K562 (cell line): ENCODE measurements at regions not wholly inside any gene's neighbourhood (a gene's known extent, or its start where the extent isn't known, plus 50 kb on each side); places are given as distances from the start of the nearest gene placed in this dataset.

Source experiments
- BCOR ChIP-seq: fragments of 450-650 bp; IDR thresholded peaks from 2 replicates; pipeline ENCODE4 v1.6.1; 2016
- KLF10 ChIP-seq: fragments of 250-450 bp; sonication (Bioruptor Pico); IDR thresholded peaks from 2 replicates; pipeline ENCODE4 v1.6.1; 2021; ENCODE audit warnings: matching md5 sums
- MYC ChIP-seq, 2 experiments: fragments of 250-450 bp in 1 of 2; sonication (Bioruptor Pico) in 1 of 2; IDR thresholded peaks; 2 replicates each; pipeline versions ENCODE4 v1.5.1 to v1.6.1; 2012 to 2021; ENCODE audit warnings: low read depth in 2 of 2, borderline replicate concordance in 1 of 2, improper control_type of control experiment in 1 of 2, low read length in 1 of 2, mild to moderate bottlenecking in 1 of 2, moderate library complexity in 1 of 2
- SNIP1 ChIP-seq: fragments of 450-650 bp; IDR thresholded peaks from 2 replicates; pipeline ENCODE4 v1.7.1; 2017; ENCODE audit warnings: low read depth, mild to moderate bottlenecking
- ZKSCAN3 ChIP-seq: fragments of 250-450 bp; sonication (Bioruptor Pico); IDR thresholded peaks from 2 replicates; pipeline ENCODE4 v1.4.0; 2020
- ZNF165 ChIP-seq: fragments of 250-450 bp; sonication (Bioruptor Pico); IDR thresholded peaks from 2 replicates; pipeline ENCODE4 v1.4.0; 2020; ENCODE audit warnings: borderline replicate concordance
- ZNF239 ChIP-seq: fragments of 250-450 bp; sonication (Bioruptor Pico); IDR thresholded peaks from 2 replicates; pipeline ENCODE4 v1.4.0; 2020; ENCODE audit warnings: mild to moderate bottlenecking
- ZNF354B ChIP-seq: fragments of 250-450 bp; sonication (Bioruptor Pico); IDR thresholded peaks from 2 replicates; pipeline ENCODE4 v1.4.0; 2020
- ZNF589 ChIP-seq: fragments of 200-800 bp; sonication (Bioruptor generic); IDR thresholded peaks from 2 replicates; pipeline ENCODE4 v1.6.1; 2016; ENCODE audit warnings: low read depth, missing genetic modification characterization, missing compliant biosample characterization
- ZNF766 ChIP-seq: fragments of 200-800 bp; sonication (Bioruptor generic); conservative IDR thresholded peaks from 2 replicates; pipeline ENCODE4 v1.6.1; 2016; ENCODE audit warnings: missing genetic modification characterization, missing compliant biosample characterization
- ZNF79 ChIP-seq: fragments of 250-450 bp; sonication (Bioruptor Pico); IDR thresholded peaks from 2 replicates; pipeline ENCODE4 v1.4.0; 2020; ENCODE audit warnings: low read depth, mild to moderate bottlenecking, moderate library complexity
- TF ChIP-seq, protein P1 (sequence below), 3 experiments: fragments of 200-800 bp in 1 of 3; fragments of 250-450 bp in 1 of 3; fragments of 450-650 bp in 1 of 3; sonication (Bioruptor Pico) in 1 of 3; sonication (Bioruptor generic) in 1 of 3; formaldehyde crosslinking in 1 of 3; IDR thresholded peaks; 2 replicates each; pipeline versions ENCODE4 v1.6.1 to v1.8.0; 2016 to 2022; ENCODE audit warnings: mild to moderate bottlenecking in 2 of 3, missing genetic modification characterization in 2 of 3, missing compliant biosample characterization in 1 of 3, moderate library complexity in 1 of 3
- TF ChIP-seq, protein P2 (sequence below): fragments of 200-800 bp; sonication (Bioruptor generic); IDR thresholded peaks from 2 replicates; pipeline ENCODE4 v1.6.1; 2017; ENCODE audit warnings: missing genetic modification characterization, missing compliant biosample characterization
- TF ChIP-seq, protein P3 (sequence below): fragments of 450-650 bp; formaldehyde crosslinking; conservative IDR thresholded peaks from 2 replicates; pipeline ENCODE4 v1.4.0; 2022; ENCODE audit warnings: mild to moderate bottlenecking, missing genetic modification characterization
- TF ChIP-seq, protein P4 (sequence below): sonication (generic); formaldehyde crosslinking; IDR thresholded peaks from 2 replicates; pipeline ENCODE4 v1.8.1; 2023; ENCODE audit warnings: mild to moderate bottlenecking, missing genetic modification reagents

DNA sequence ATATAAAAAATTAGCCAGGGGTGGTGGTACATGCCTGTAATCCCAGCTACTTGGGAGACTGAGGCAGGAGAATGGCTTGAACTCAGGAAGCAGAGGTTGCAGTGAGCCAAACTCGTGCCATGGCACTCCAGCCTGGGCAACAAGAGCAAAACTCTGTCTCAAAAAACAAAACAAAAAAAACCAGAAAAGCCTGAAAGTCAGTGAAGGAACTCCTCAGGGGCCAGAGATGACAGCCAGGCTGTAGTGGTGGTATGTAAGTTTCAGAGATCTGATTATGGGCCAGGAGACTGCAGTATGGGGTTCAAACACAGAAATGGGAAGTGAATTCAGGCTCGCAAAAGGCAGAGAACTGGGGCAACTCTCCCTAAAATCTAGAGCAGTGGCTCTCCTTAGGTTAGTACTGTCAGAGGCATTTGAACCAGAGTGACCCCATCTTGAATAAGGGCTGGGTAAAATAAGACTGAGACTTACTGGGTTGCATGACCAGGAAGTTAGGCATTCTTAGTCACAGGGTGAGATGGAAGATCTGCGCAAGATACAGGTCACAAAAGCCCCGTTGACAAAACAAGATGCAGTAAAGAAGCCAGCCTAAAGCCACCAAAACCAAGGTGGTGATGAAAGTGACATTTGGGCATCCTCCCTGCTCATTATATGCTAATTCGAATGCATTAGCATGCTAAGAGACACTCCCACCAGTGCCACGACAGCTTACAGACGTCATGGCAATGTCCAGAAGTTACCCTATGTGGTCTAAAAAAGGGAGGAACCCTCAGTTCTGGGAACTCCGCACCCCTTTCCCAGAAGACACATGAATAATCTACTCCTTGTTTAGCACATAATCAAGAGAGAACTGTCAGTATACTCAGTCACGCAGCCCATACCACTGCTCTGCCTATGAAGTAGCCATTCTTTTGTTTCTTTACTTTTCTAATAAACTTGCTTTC, 120.2 kb upstream of the XYLT1 start (continued):
- TF ChIP-seq, protein P1, sequence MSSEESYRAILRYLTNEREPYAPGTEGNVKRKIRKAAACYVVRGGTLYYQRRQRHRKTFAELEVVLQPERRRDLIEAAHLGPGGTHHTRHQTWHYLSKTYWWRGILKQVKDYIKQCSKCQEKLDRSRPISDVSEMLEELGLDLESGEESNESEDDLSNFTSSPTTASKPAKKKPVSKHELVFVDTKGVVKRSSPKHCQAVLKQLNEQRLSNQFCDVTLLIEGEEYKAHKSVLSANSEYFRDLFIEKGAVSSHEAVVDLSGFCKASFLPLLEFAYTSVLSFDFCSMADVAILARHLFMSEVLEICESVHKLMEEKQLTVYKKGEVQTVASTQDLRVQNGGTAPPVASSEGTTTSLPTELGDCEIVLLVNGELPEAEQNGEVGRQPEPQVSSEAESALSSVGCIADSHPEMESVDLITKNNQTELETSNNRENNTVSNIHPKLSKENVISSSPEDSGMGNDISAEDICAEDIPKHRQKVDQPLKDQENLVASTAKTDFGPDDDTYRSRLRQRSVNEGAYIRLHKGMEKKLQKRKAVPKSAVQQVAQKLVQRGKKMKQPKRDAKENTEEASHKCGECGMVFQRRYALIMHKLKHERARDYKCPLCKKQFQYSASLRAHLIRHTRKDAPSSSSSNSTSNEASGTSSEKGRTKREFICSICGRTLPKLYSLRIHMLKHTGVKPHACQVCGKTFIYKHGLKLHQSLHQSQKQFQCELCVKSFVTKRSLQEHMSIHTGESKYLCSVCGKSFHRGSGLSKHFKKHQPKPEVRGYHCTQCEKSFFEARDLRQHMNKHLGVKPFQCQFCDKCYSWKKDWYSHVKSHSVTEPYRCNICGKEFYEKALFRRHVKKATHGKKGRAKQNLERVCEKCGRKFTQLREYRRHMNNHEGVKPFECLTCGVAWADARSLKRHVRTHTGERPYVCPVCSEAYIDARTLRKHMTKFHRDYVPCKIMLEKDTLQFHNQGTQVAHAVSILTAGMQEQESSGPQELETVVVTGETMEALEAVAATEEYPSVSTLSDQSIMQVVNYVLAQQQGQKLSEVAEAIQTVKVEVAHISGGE (CRISPR knock-in tag; IDR thresholded peaks at IDR 0.05), result peak in 1 of 3 experiments; percentile 54; a peak in 1 of 6 replicates
- TF ChIP-seq MYC (IDR thresholded peaks at IDR 0.05; ENCODE audit: low read depth, low read length) (no peak), MYC (CRISPR knock-in tag; IDR thresholded peaks at IDR 0.05; ENCODE audit: borderline replicate concordance, low read depth) (peak; percentile 89; the same call in 1 of the 2 replicates), SNIP1 (no peak), ZNF79 (CRISPR knock-in tag) (peak; percentile 95), ZNF589 (CRISPR knock-in tag) (peak; percentile 99), ZKSCAN3 (peak; percentile 60; the same call in 1 of the 2 replicates), BCOR (no peak), ZNF354B (peak; percentile 86), ZNF239 (CRISPR knock-in tag) (peak; percentile 92), ZNF766 (peak; percentile 96), KLF10 (CRISPR knock-in tag) (0 out of 2 replicates have a peak, but pooled peaks have one; percentile 71), ZNF165 (CRISPR knock-in tag) (peak; percentile 96)
- TF ChIP-seq, protein P2, sequence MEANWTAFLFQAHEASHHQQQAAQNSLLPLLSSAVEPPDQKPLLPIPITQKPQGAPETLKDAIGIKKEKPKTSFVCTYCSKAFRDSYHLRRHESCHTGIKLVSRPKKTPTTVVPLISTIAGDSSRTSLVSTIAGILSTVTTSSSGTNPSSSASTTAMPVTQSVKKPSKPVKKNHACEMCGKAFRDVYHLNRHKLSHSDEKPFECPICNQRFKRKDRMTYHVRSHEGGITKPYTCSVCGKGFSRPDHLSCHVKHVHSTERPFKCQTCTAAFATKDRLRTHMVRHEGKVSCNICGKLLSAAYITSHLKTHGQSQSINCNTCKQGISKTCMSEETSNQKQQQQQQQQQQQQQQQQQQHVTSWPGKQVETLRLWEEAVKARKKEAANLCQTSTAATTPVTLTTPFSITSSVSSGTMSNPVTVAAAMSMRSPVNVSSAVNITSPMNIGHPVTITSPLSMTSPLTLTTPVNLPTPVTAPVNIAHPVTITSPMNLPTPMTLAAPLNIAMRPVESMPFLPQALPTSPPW (CRISPR knock-in tag), result peak; percentile 26; the same call in 1 of the 2 replicates
- TF ChIP-seq, protein P3, sequence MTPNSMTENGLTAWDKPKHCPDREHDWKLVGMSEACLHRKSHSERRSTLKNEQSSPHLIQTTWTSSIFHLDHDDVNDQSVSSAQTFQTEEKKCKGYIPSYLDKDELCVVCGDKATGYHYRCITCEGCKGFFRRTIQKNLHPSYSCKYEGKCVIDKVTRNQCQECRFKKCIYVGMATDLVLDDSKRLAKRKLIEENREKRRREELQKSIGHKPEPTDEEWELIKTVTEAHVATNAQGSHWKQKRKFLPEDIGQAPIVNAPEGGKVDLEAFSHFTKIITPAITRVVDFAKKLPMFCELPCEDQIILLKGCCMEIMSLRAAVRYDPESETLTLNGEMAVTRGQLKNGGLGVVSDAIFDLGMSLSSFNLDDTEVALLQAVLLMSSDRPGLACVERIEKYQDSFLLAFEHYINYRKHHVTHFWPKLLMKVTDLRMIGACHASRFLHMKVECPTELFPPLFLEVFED (CRISPR knock-in tag), result peak; percentile 86; the same call in 1 of the 2 replicates
- TF ChIP-seq, protein P4, sequence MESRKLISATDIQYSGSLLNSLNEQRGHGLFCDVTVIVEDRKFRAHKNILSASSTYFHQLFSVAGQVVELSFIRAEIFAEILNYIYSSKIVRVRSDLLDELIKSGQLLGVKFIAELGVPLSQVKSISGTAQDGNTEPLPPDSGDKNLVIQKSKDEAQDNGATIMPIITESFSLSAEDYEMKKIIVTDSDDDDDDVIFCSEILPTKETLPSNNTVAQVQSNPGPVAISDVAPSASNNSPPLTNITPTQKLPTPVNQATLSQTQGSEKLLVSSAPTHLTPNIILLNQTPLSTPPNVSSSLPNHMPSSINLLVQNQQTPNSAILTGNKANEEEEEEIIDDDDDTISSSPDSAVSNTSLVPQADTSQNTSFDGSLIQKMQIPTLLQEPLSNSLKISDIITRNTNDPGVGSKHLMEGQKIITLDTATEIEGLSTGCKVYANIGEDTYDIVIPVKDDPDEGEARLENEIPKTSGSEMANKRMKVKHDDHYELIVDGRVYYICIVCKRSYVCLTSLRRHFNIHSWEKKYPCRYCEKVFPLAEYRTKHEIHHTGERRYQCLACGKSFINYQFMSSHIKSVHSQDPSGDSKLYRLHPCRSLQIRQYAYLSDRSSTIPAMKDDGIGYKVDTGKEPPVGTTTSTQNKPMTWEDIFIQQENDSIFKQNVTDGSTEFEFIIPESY (CRISPR knock-in tag), result no peak
